GM23338 (cell line): ENCODE measurements at regions not wholly inside any gene's neighbourhood (a gene's known extent, or its start where the extent isn't known, plus 50 kb on each side); places are given as distances from the start of the nearest gene placed in this dataset.

ENCODE experiments used
- ATAC-seq: fragments of 200-7000 bp; cut with Tn5 transposase; 3 replicates; pipeline ENCODE4 v1.9.1; 2020
- DNase-seq: peaks from one replicate; pipeline ENCODE4 v3.0.0-alpha.2; 2015; ENCODE audit warnings: low spot score
- H2AFZ ChIP-seq: fragments of 200-600 bp; sonication (generic); 2 replicates; pipeline ENCODE4 v1.8.0; 2016; ENCODE audit warnings: antibody characterized with exemption, mild to moderate bottlenecking, moderate library complexity
- H3F3A ChIP-seq: fragments of 200-600 bp; sonication (generic); replicated peaks from 2 replicates; pipeline ENCODE4 v1.8.0; 2017; ENCODE audit warnings: antibody characterized with exemption, mixed run types, low read depth
- H3K27ac ChIP-seq: fragments of 200-600 bp; sonication (generic); 2 replicates; pipeline ENCODE4 v1.6.1; 2016; ENCODE audit warnings: low read depth
- H3K27me3 ChIP-seq: fragments of 200-600 bp; sonication (generic); 2 replicates; pipeline ENCODE4 v1.8.0; 2016; ENCODE audit warnings: mild to moderate bottlenecking, mixed run types, moderate library complexity; ENCODE audit not compliant: insufficient read depth
- H3K36me3 ChIP-seq: fragments of 200-600 bp; sonication (generic); 2 replicates; pipeline ENCODE4 v1.8.0; 2016; ENCODE audit warnings: mild to moderate bottlenecking; ENCODE audit not compliant: insufficient read depth
- H3K4me1 ChIP-seq: fragments of 200-600 bp; sonication (generic); 2 replicates; pipeline ENCODE4 v1.8.0; 2016; ENCODE audit warnings: mild to moderate bottlenecking, moderate library complexity; ENCODE audit not compliant: insufficient read depth
- H3K4me2 ChIP-seq: fragments of 200-600 bp; sonication (generic); 2 replicates; pipeline ENCODE4 v1.7.1; 2017; ENCODE audit warnings: mixed run types
- H3K4me3 ChIP-seq: fragments of 200-600 bp; sonication (generic); 2 replicates; pipeline ENCODE4 v1.6.1; 2016; ENCODE audit warnings: mixed run types
- H3K79me2 ChIP-seq: fragments of 200-600 bp; sonication (generic); replicated peaks from 2 replicates; pipeline ENCODE4 v1.8.0; 2017; ENCODE audit warnings: mild to moderate bottlenecking; ENCODE audit not compliant: insufficient read depth
- H3K9me2 ChIP-seq: fragments of 200-600 bp; sonication (generic); 2 replicates; pipeline ENCODE4 v1.8.0; 2017; ENCODE audit not compliant: insufficient read depth
- H4K20me1 ChIP-seq: fragments of 200-600 bp; sonication (generic); replicated peaks from 2 replicates; pipeline ENCODE4 v1.8.0; 2017; ENCODE audit warnings: mild to moderate bottlenecking; ENCODE audit not compliant: insufficient read depth
- H3K27ac Mint-ChIP-seq: 2 replicates; pipeline ENCODE4 v1.8.0; 2020; ENCODE audit warnings: inconsistent platforms, mild to moderate bottlenecking, moderate library complexity, mixed read lengths
- H3K27me3 Mint-ChIP-seq: 3 replicates; pipeline ENCODE4 v1.8.0; 2022; ENCODE audit warnings: low read depth, mild to moderate bottlenecking, moderate library complexity, mixed read lengths, inconsistent platforms; ENCODE audit not compliant: insufficient read depth, poor library complexity
- H3K36me3 Mint-ChIP-seq: 3 replicates; pipeline ENCODE4 v1.8.0; 2021; ENCODE audit warnings: low read depth, mild to moderate bottlenecking, inconsistent platforms, moderate library complexity, mixed read lengths
- H3K4me1 Mint-ChIP-seq: 3 replicates; pipeline ENCODE4 v1.8.0; 2020; ENCODE audit warnings: mild to moderate bottlenecking, inconsistent platforms, mixed read lengths
- H3K4me3 Mint-ChIP-seq: 3 replicates; pipeline ENCODE4 v1.8.0; 2021; ENCODE audit warnings: moderate library complexity, mild to moderate bottlenecking, inconsistent platforms, mixed read lengths
- H3K9me3 Mint-ChIP-seq: 3 replicates; pipeline ENCODE4 v1.8.0; 2020; ENCODE audit warnings: moderate library complexity, mild to moderate bottlenecking, inconsistent platforms, mixed read lengths
- CREB1 ChIP-seq: fragments of 250-450 bp; sonication (Bioruptor Pico); IDR thresholded peaks from 2 replicates; pipeline ENCODE4 v1.5.0; 2020; ENCODE audit warnings: low read depth, mild to moderate bottlenecking, moderate library complexity
- ETS1 ChIP-seq: IDR thresholded peaks from 2 replicates; pipeline ENCODE4 v1.6.1; 2016; ENCODE audit warnings: antibody characterized with exemption
- EZH2 ChIP-seq: fragments of 200-600 bp; sonication (generic); IDR thresholded peaks from one replicate; pipeline ENCODE4 v1.8.0; 2017; ENCODE audit warnings: antibody characterized with exemption, mild to moderate bottlenecking, low read depth; ENCODE audit not compliant: unreplicated experiment
- EZH2phosphoT487 ChIP-seq: fragments of 200-600 bp; sonication (generic); IDR thresholded peaks from one replicate; pipeline ENCODE4 v1.8.1; 2018; ENCODE audit warnings: antibody characterized with exemption; ENCODE audit not compliant: unreplicated experiment
- JUNB ChIP-seq: IDR thresholded peaks from one replicate; pipeline ENCODE4 v1.6.1; 2016; ENCODE audit warnings: antibody characterized with exemption; ENCODE audit not compliant: unreplicated experiment
- NANOG ChIP-seq: IDR thresholded peaks from 2 replicates; pipeline ENCODE4 v1.6.1; 2016; ENCODE audit warnings: antibody characterized with exemption, borderline replicate concordance
- POLR2AphosphoS5 ChIP-seq: IDR thresholded peaks from 2 replicates; pipeline ENCODE4 v1.6.1; 2016; ENCODE audit warnings: antibody characterized with exemption, low read depth
- STAT1 ChIP-seq: IDR thresholded peaks from one replicate; pipeline ENCODE4 v1.6.1; 2016; ENCODE audit warnings: antibody characterized with exemption; ENCODE audit not compliant: unreplicated experiment
- ZNF114 ChIP-seq: fragments of 250-450 bp; sonication (Bioruptor Pico); IDR thresholded peaks from 2 replicates; pipeline ENCODE4 v1.5.0; 2020; ENCODE audit warnings: mild to moderate bottlenecking, moderate library complexity
- ZNF331 ChIP-seq: fragments of 250-450 bp; sonication (Bioruptor Pico); IDR thresholded peaks from 2 replicates; pipeline ENCODE4 v1.5.0; 2020; ENCODE audit warnings: low read depth, mild to moderate bottlenecking, moderate library complexity
- ZNF462 ChIP-seq: fragments of 250-450 bp; sonication (Bioruptor Pico); IDR thresholded peaks from 2 replicates; pipeline ENCODE4 v1.5.0; 2020; ENCODE audit warnings: mild to moderate bottlenecking, moderate library complexity

GRCh38 chr14:100381395-100382105 is 58.4 kb downstream of the SLC25A47 start:
- Histone ChIP-seq H3K4me3 (no peak overlapping the region), H3F3A (peaks cover 12% of the 10 kb centered on the region), H4K20me1 (no peaks in the 10 kb centered on the region; the same call in 1 of the 2 replicates), H3K27me3 (no peaks in the 10 kb centered on the region), H3K36me3 (no peaks in the 10 kb centered on the region), H3K4me2 (no peak overlapping the region), H3K79me2 (peaks cover 19% of the 10 kb centered on the region), H3K27ac (no peak overlapping the region), H2AFZ (no peak overlapping the region), H3K4me1 (peaks cover 33% of the 10 kb centered on the region), H3K9me2 (no peaks in the 10 kb centered on the region)
- Mint-ChIP-seq H3K4me1 (peaks cover 48% of the 10 kb centered on the region), H3K4me3 (no peak overlapping the region), H3K27me3 (peaks cover 3% of the 10 kb centered on the region), H3K36me3 (no peaks in the 10 kb centered on the region), H3K27ac (no peak overlapping the region; the same call in none of the 2 replicates), H3K9me3 (no peaks in the 10 kb centered on the region)
- DNase-seq = no peak
- TF ChIP-seq JUNB (no peak), POLR2AphosphoS5 (no peak), EZH2 (no peak), STAT1 (no peak), EZH2phosphoT487 (no peak)
- ATAC-seq = no peak

GRCh38 chr14:100382106-100382455 is 58.9 kb downstream of the SLC25A47 start:
- peaks cover 30% of the 10 kb centered on the region for H3K4me1 ChIP-seq
- H3F3A ChIP-seq = peaks cover 7% of the 10 kb centered on the region
- no peaks in the 10 kb centered on the region for H3K36me3 ChIP-seq
- no peaks in the 10 kb centered on the region; the same call in 1 of the 2 replicates for H4K20me1 ChIP-seq
- no peaks in the 10 kb centered on the region for H3K27me3 ChIP-seq
- peaks cover 21% of the 10 kb centered on the region for H3K79me2 ChIP-seq
- H3K4me3 ChIP-seq = no peak overlapping the region
- ATAC-seq (no peak), DNase-seq (no peak)
- H3K27ac ChIP-seq = no peak overlapping the region
- no peak overlapping the region for H2AFZ ChIP-seq
- Mint-ChIP-seq H3K4me3 (no peak overlapping the region), H3K27me3 (peaks cover 3% of the 10 kb centered on the region), H3K36me3 (no peaks in the 10 kb centered on the region), H3K9me3 (no peaks in the 10 kb centered on the region), H3K4me1 (peaks cover 45% of the 10 kb centered on the region), H3K27ac (no peak overlapping the region; the same call in 1 of the 2 replicates)
- H3K9me2 ChIP-seq = no peaks in the 10 kb centered on the region
- H3K4me2 ChIP-seq = no peak overlapping the region
- TF ChIP-seq POLR2AphosphoS5 (no peak), CREB1 (CRISPR knock-in tag) (no peak), STAT1 (no peak), NANOG (no peak), JUNB (no peak), ZNF114 (CRISPR knock-in tag) (no peak), EZH2 (no peak), ZNF462 (CRISPR knock-in tag) (no peak), ZNF331 (CRISPR knock-in tag) (no peak), ETS1 (no peak), EZH2phosphoT487 (no peak)
